Endodermal cell (in vitro differentiated cells): ENCODE measurements at regions not wholly inside any gene's neighbourhood (a gene's known extent, or its start where the extent isn't known, plus 50 kb on each side); places are given as distances from the start of the nearest gene placed in this dataset.

Experiments
- DNase-seq: peaks from one replicate; pipeline ENCODE4 v3.0.0-alpha.2; 2017
- H3K27ac ChIP-seq: 2 replicates; pipeline ENCODE4 v1.5.1; 2013; ENCODE audit warnings: mild to moderate bottlenecking, low read depth, low read length, moderate library complexity
- H3K27me3 ChIP-seq: 2 replicates; pipeline ENCODE4 v1.6.1; 2013; ENCODE audit warnings: mild to moderate bottlenecking, low read length, moderate library complexity; ENCODE audit not compliant: insufficient read depth, control insufficient read depth, poor library complexity, severe bottlenecking
- H3K36me3 ChIP-seq: 2 replicates; pipeline ENCODE4 v1.7.0; 2013; ENCODE audit warnings: mild to moderate bottlenecking, low read length, moderate library complexity; ENCODE audit not compliant: control insufficient read depth, insufficient read depth
- H3K4me1 ChIP-seq: one replicate; pipeline ENCODE4 v1.7.0; 2013; ENCODE audit warnings: low read length; ENCODE audit not compliant: control insufficient read depth, insufficient read depth
- H3K4me3 ChIP-seq: 2 replicates; pipeline ENCODE4 v1.5.1; 2013; ENCODE audit warnings: mild to moderate bottlenecking, low read length, moderate library complexity
- H3K9ac ChIP-seq: 2 replicates; pipeline ENCODE4 v1.6.1; 2013; ENCODE audit warnings: mild to moderate bottlenecking, low read length, moderate library complexity; ENCODE audit not compliant: poor library complexity, severe bottlenecking; ENCODE audit errors: extremely low read depth
- H3K9me3 ChIP-seq: 2 replicates; pipeline ENCODE4 v1.6.1; 2013; ENCODE audit warnings: mild to moderate bottlenecking, low read length, moderate library complexity; ENCODE audit not compliant: control insufficient read depth
- H3K27ac Mint-ChIP-seq: 2 replicates; pipeline ENCODE4 v1.8.0; 2020; ENCODE audit warnings: mixed read lengths
- H3K27me3 Mint-ChIP-seq: 2 replicates; pipeline ENCODE4 v1.8.0; 2021; ENCODE audit warnings: mild to moderate bottlenecking, mixed read lengths; ENCODE audit not compliant: insufficient read depth
- H3K36me3 Mint-ChIP-seq: 2 replicates; pipeline ENCODE4 v1.8.0; 2020; ENCODE audit warnings: low read depth, mixed read lengths
- H3K4me1 Mint-ChIP-seq: 2 replicates; pipeline ENCODE4 v1.8.0; 2020; ENCODE audit warnings: mixed read lengths
- H3K4me3 Mint-ChIP-seq: 2 replicates; pipeline ENCODE4 v1.8.0; 2020; ENCODE audit warnings: mild to moderate bottlenecking, moderate library complexity, mixed read lengths
- H3K9me3 Mint-ChIP-seq: 2 replicates; pipeline ENCODE4 v1.8.0; 2020; ENCODE audit warnings: mild to moderate bottlenecking, mixed read lengths
- WGBS, 2 experiments: methylation state at CpG; one replicate each; pipeline versions ENCODE4 v1.1.5 to v1.1.7; 2013; ENCODE audit warnings: missing lambda C conversion rate in 2 of 2, mixed read lengths in 1 of 2; ENCODE audit not compliant: insufficient coverage in 1 of 2, insufficient read length in 1 of 2; 5-methylcytosine and 5-hydroxymethylcytosine counted together
- TF ChIP-seq, protein P1 (sequence below): fragments of 200-600 bp; sonication (generic); conservative IDR thresholded peaks from 2 replicates; pipeline ENCODE4 v1.5.0; 2021; ENCODE audit warnings: antibody characterized with exemption, mild to moderate bottlenecking

DNA sequence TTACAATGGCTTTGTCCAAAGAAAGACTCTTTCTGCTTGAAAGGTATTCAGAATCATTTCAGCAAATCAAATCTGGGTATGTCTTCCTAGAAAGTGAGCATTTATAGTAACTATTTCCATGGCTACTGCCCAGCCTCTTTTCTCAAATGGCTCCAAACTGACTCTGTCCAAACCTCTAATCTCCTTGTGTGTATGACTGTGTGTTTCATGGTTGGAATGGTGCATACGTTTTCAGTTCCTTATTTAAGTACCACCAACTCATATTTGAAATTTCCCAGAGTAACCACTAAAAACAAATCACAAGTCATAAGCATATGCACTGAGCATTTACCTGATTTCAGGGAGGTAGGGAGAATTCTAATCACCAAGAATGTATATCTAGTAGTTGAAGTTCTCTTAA is 106.0 kb downstream of the TMEM144 start:
- WGBS, 2 experiments: 60% methylated on average over 1 of the region's 1 CpG; no CpG with 5 or more reads in 1 of the 2 experiments
- Mint-ChIP-seq H3K36me3 (no peaks in the 10 kb centered on the region), H3K27me3 (no peaks in the 10 kb centered on the region), H3K9me3 (no peaks in the 10 kb centered on the region), H3K4me1 (no peaks in the 10 kb centered on the region), H3K4me3 (no peak overlapping the region), H3K27ac (no peak overlapping the region)
- DNase-seq: no peak
- Histone ChIP-seq H3K27me3 (no peaks in the 10 kb centered on the region), H3K27ac (no peak overlapping the region), H3K9ac (no peak overlapping the region), H3K4me1 (no peaks in the 10 kb centered on the region), H3K9me3 (no peaks in the 10 kb centered on the region), H3K4me3 (no peak overlapping the region), H3K36me3 (no peaks in the 10 kb centered on the region)
- TF ChIP-seq, protein P1, sequence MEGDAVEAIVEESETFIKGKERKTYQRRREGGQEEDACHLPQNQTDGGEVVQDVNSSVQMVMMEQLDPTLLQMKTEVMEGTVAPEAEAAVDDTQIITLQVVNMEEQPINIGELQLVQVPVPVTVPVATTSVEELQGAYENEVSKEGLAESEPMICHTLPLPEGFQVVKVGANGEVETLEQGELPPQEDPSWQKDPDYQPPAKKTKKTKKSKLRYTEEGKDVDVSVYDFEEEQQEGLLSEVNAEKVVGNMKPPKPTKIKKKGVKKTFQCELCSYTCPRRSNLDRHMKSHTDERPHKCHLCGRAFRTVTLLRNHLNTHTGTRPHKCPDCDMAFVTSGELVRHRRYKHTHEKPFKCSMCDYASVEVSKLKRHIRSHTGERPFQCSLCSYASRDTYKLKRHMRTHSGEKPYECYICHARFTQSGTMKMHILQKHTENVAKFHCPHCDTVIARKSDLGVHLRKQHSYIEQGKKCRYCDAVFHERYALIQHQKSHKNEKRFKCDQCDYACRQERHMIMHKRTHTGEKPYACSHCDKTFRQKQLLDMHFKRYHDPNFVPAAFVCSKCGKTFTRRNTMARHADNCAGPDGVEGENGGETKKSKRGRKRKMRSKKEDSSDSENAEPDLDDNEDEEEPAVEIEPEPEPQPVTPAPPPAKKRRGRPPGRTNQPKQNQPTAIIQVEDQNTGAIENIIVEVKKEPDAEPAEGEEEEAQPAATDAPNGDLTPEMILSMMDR: no peak

DNA sequence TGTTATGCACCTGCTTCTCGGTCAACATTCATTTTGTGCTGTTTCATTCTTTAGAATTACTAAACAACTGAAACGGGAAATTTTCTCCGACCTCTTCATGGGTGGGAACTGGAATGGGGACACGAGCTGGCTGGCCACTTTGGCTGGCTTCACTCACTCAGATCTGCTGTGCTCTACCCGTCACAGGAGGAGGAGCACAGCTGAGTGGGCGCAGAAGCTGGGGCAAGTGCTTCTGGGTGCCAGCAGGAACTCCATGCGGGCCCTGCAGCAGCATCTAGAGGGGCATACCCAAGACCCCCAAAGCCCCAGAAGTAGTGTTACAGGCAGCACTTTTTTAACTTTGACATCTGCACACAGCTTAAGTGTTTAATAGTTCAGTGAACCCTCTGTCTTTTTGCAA is 109.6 kb downstream of the TMEM144 start:
- H3K27me3 Mint-ChIP-seq: no peaks in the 10 kb centered on the region
- Histone ChIP-seq H3K4me1 (no peaks in the 10 kb centered on the region), H3K9me3 (no peaks in the 10 kb centered on the region), H3K27me3 (no peaks in the 10 kb centered on the region), H3K36me3 (no peaks in the 10 kb centered on the region), H3K9ac (no peak overlapping the region), H3K27ac (no peak overlapping the region), H3K4me3 (no peak overlapping the region)
- WGBS, 2 experiments: 84 to 90% methylated on average over 4 to 7 of the region's 7 CpGs
- DNase-seq: no peak
- H3K36me3 Mint-ChIP-seq: no peaks in the 10 kb centered on the region
- no peak overlapping the region for H3K4me3 Mint-ChIP-seq
- H3K9me3 Mint-ChIP-seq: no peaks in the 10 kb centered on the region
- TF ChIP-seq, protein P1: no peak
- no peaks in the 10 kb centered on the region for H3K4me1 Mint-ChIP-seq
- H3K27ac Mint-ChIP-seq: no peak overlapping the region

DNA sequence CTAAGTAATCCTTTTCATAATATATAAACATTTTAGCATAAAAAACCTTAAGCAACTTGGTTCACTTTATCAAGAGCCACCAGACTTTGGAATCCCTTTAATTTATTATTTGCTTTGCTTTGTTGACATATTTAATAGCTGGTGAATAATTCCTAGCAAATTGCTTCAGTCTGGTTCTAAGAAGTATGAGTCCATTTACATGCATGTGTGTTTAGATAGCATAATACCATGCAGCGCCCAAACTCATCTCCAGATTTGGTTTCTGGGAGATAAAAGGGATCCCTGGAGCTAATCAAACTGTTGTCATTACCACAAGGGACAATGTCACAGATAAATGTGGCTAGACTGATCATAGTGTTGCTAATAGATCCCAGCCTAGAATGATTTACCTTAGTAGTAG is 111.8 kb downstream of the TMEM144 start:
- Mint-ChIP-seq H3K27ac (no peak overlapping the region), H3K4me1 (no peaks in the 10 kb centered on the region)
- DNase-seq: no peak

More for the DNA sequence above, 111.8 kb downstream of the TMEM144 start:
- 80 to 97% methylated on average over 1 of the region's 1 CpG for WGBS, 2 experiments
- Mint-ChIP-seq H3K36me3 (no peaks in the 10 kb centered on the region), H3K27me3 (no peaks in the 10 kb centered on the region), H3K9me3 (no peaks in the 10 kb centered on the region), H3K4me3 (no peak overlapping the region)
- H3K9ac ChIP-seq: no peak overlapping the region
- TF ChIP-seq, protein P1: no peak
- no peaks in the 10 kb centered on the region for H3K4me1 ChIP-seq
- no peaks in the 10 kb centered on the region for H3K9me3 ChIP-seq
- no peaks in the 10 kb centered on the region for H3K36me3 ChIP-seq
- no peak overlapping the region for H3K4me3 ChIP-seq
- no peak overlapping the region for H3K27ac ChIP-seq
- H3K27me3 ChIP-seq: no peaks in the 10 kb centered on the region
